Neural cell (in vitro differentiated cells): ENCODE measurements at regions not wholly inside any gene's neighbourhood (a gene's known extent, or its start where the extent isn't known, plus 50 kb on each side); places are given as distances from the start of the nearest gene placed in this dataset.

Experiments
- H2AFZ ChIP-seq: fragments of 200-600, 300-800 bp; sonication (generic), shearing (Covaris generic); 2 replicates; pipeline ENCODE4 v1.6.0; 2014; ENCODE audit warnings: low read depth, mild to moderate bottlenecking, antibody characterized with exemption, low read length, moderate library complexity
- H3F3A ChIP-seq: fragments of 200-600 bp; shearing (Covaris generic); 2 replicates; pipeline ENCODE4 v1.6.1; 2016; ENCODE audit warnings: mild to moderate bottlenecking, moderate library complexity, mixed read lengths, antibody characterized with exemption, low read length; ENCODE audit not compliant: insufficient read depth, poor library complexity, severe bottlenecking
- H3K27ac ChIP-seq: fragments of 200-600, 300-800 bp; sonication (generic), shearing (Covaris generic); 2 replicates; pipeline ENCODE4 v1.5.1; 2014; ENCODE audit warnings: mild to moderate bottlenecking, low read length, moderate library complexity
- H3K27me3 ChIP-seq: fragments of 300-800, 200-600 bp; sonication (generic), shearing (Covaris generic); 2 replicates; pipeline ENCODE4 v1.6.0; 2014; ENCODE audit warnings: mild to moderate bottlenecking, low read depth, low read length, moderate library complexity; ENCODE audit not compliant: insufficient read depth
- H3K36me3 ChIP-seq: fragments of 300-800, 200-600 bp; sonication (generic), shearing (Covaris generic); 2 replicates; pipeline ENCODE4 v1.5.1; 2014; ENCODE audit warnings: mild to moderate bottlenecking, antibody characterized with exemption, low read length, moderate library complexity; ENCODE audit not compliant: insufficient read depth
- H3K4me2 ChIP-seq: fragments of 300-800, 200-600 bp; sonication (generic), shearing (Covaris generic); 2 replicates; pipeline ENCODE4 v1.6.0; 2014; ENCODE audit warnings: mild to moderate bottlenecking, low read length
- H3K4me3 ChIP-seq: fragments of 300-800, 200-600 bp; sonication (generic), shearing (Covaris generic); 2 replicates; pipeline ENCODE4 v1.5.1; 2014; ENCODE audit warnings: mild to moderate bottlenecking, low read length, moderate library complexity
- H3K79me2 ChIP-seq: fragments of 200-600 bp; shearing (Covaris generic); replicated peaks from 2 replicates; pipeline ENCODE4 v1.6.0; 2014; ENCODE audit warnings: mild to moderate bottlenecking, low read length, moderate library complexity; ENCODE audit not compliant: insufficient read depth
- H3K9ac ChIP-seq: fragments of 300-800, 200-600 bp; sonication (generic), shearing (Covaris generic); 2 replicates; pipeline ENCODE4 v1.6.1; 2016; ENCODE audit warnings: mild to moderate bottlenecking, low read length, mixed read lengths
- H3K9me2 ChIP-seq: fragments of 200-600 bp; shearing (Covaris generic); 2 replicates; pipeline ENCODE4 v1.6.1; 2016; ENCODE audit warnings: mild to moderate bottlenecking, low read length, mixed read lengths; ENCODE audit not compliant: insufficient read depth
- H3K9me3 ChIP-seq: fragments of 200-600, 300-800 bp; sonication (generic), shearing (Covaris generic); 2 replicates; pipeline ENCODE4 v1.6.1; 2016; ENCODE audit warnings: mild to moderate bottlenecking, mixed run types, low read length, moderate library complexity, mixed read lengths
- H4K20me1 ChIP-seq: fragments of 200-600 bp; shearing (Covaris generic); 2 replicates; pipeline ENCODE4 v1.6.1; 2016; ENCODE audit warnings: mild to moderate bottlenecking, mixed run types; ENCODE audit not compliant: insufficient read depth
- CTCF ChIP-seq: fragments of 450-650 bp; IDR thresholded peaks from 2 replicates; pipeline ENCODE4 v1.5.1; 2014; ENCODE audit warnings: antibody characterized with exemption, mild to moderate bottlenecking, moderate library complexity; ENCODE audit not compliant: poor library complexity, severe bottlenecking
- EP300 ChIP-seq: fragments of 450-650 bp; conservative IDR thresholded peaks from 2 replicates; pipeline ENCODE4 v1.6.1; 2014; ENCODE audit warnings: antibody characterized with exemption, mild to moderate bottlenecking, moderate library complexity; ENCODE audit not compliant: poor library complexity, severe bottlenecking
- EZH2 ChIP-seq: fragments of 200-600, 300-800 bp; shearing (Covaris generic), sonication (generic); IDR thresholded peaks from 2 replicates; pipeline ENCODE4 v1.6.1; 2014; ENCODE audit warnings: antibody characterized with exemption, low read length, borderline replicate concordance, mild to moderate bottlenecking; ENCODE audit not compliant: insufficient read depth, poor library complexity, severe bottlenecking
- MXI1 ChIP-seq: fragments of 450-650 bp; conservative IDR thresholded peaks from 2 replicates; pipeline ENCODE4 v1.6.1; 2014; ENCODE audit warnings: antibody characterized with exemption, mild to moderate bottlenecking; ENCODE audit not compliant: poor library complexity, severe bottlenecking
- POLR2AphosphoS5 ChIP-seq: IDR thresholded peaks from 2 replicates; pipeline ENCODE4 v1.6.1; 2012
- RAD21 ChIP-seq: fragments of 450-650 bp; conservative IDR thresholded peaks from 2 replicates; pipeline ENCODE4 v1.6.1; 2014; ENCODE audit warnings: antibody characterized with exemption, mild to moderate bottlenecking, moderate library complexity
- REST ChIP-seq: IDR thresholded peaks from 2 replicates; pipeline ENCODE4 v1.6.1; 2012; ENCODE audit warnings: borderline replicate concordance
- SMC3 ChIP-seq: fragments of 450-650 bp; conservative IDR thresholded peaks from 2 replicates; pipeline ENCODE4 v1.6.1; 2014; ENCODE audit warnings: antibody characterized with exemption, mild to moderate bottlenecking, moderate library complexity; ENCODE audit not compliant: poor library complexity
- TAF1 ChIP-seq: IDR thresholded peaks from 2 replicates; pipeline ENCODE4 v1.6.1; 2012; ENCODE audit warnings: low read depth

- Histone ChIP-seq H3K27ac (no peak overlapping the region), H3K4me2 (no peak overlapping the region), H3K9ac (no peak overlapping the region), H3F3A (no peaks in the 10 kb centered on the region), H3K9me3 (no peaks in the 10 kb centered on the region), H4K20me1 (no peaks in the 10 kb centered on the region), H3K4me3 (no peak overlapping the region), H3K79me2 (no peaks in the 10 kb centered on the region), H2AFZ (no peak overlapping the region), H3K9me2 (no peaks in the 10 kb centered on the region), H3K36me3 (no peaks in the 10 kb centered on the region), H3K27me3 (no peaks in the 10 kb centered on the region)
- no peak for TF ChIP-seq REST
- no peak for TF ChIP-seq MXI1
- TF ChIP-seq POLR2AphosphoS5: no peak
- TF ChIP-seq EZH2: no peak
- no peak for TF ChIP-seq CTCF
- no peak for TF ChIP-seq RAD21
- no peak for TF ChIP-seq SMC3
- no peak for TF ChIP-seq TAF1
- TF ChIP-seq EP300: no peak
These were observed 146.1 kb upstream of the SATB2 start for GRCh38 chr2:199603721-199604291.

- no peaks in the 10 kb centered on the region for H3F3A ChIP-seq
- H3K27ac ChIP-seq: no peak overlapping the region
- no peak overlapping the region for H3K9ac ChIP-seq
- no peaks in the 10 kb centered on the region for H3K36me3 ChIP-seq
- no peaks in the 10 kb centered on the region for H4K20me1 ChIP-seq
- no peak overlapping the region for H3K4me2 ChIP-seq
- no peak for TF ChIP-seq EP300
- TF ChIP-seq MXI1: no peak
- no peak for TF ChIP-seq POLR2AphosphoS5
- peak overlapping the region; percentile 0 for H3K4me3 ChIP-seq
- no peaks in the 10 kb centered on the region for H3K9me2 ChIP-seq
- H3K9me3 ChIP-seq: no peaks in the 10 kb centered on the region
- no peaks in the 10 kb centered on the region for H3K27me3 ChIP-seq
- no peaks in the 10 kb centered on the region for H3K79me2 ChIP-seq
- H2AFZ ChIP-seq: no peak overlapping the region
These were observed 145.4 kb upstream of the SATB2 start for GRCh38 chr2:199602896-199603717.
